GM18907 (cell line): ENCODE measurements at regions not wholly inside any gene's neighbourhood (a gene's known extent, or its start where the extent isn't known, plus 50 kb on each side); places are given as distances from the start of the nearest gene placed in this dataset.

Experiments
- ATAC-seq: cut with Tn5 transposase; IDR thresholded peaks from one replicate; pipeline ENCODE4 v1.9.1; 2021; ENCODE audit warnings: mild to moderate bottlenecking, moderate library complexity; ENCODE audit not compliant: unreplicated experiment

DNA sequence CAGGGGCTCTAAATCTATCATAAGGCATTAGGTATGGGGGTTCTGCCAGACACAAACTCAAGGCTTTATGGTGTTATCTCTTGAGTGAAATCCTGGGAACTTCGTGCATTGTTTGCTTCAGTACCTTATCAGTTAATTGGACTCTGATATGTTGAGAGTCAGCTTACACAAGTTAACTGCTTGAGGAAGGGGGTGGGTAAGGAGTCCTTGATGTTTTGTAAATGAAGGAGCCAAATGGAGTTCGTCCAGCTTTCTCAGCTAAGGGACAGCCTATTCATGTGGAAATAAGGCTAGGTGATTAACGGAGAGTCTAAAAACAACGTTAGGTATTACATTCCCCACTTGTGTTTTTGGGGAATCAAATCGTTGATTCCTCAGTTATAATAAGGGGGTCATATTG lies 157.4 kb downstream of the TRIM27 start:
- no peak for ATAC-seq

DNA sequence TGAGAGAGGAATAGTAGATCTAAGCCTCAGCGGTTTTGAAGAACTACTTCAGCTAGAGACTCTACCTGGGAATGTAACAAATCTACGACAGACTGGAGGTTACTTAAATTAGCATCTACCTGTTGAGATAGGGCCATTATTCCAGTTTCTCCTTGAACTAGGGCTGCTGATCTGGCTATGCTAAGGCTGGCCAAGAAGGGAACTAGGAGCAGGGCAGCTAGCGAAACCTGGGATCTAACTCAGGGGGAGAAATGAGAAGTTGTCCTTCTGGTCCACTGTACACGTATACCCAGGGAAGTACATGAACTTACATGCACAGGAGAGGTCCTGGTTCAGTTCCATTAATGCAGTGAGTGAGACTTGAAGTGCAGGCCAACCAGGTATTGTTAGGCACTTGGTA lies 156.7 kb downstream of the TRIM27 start:
- no peak for ATAC-seq

DNA sequence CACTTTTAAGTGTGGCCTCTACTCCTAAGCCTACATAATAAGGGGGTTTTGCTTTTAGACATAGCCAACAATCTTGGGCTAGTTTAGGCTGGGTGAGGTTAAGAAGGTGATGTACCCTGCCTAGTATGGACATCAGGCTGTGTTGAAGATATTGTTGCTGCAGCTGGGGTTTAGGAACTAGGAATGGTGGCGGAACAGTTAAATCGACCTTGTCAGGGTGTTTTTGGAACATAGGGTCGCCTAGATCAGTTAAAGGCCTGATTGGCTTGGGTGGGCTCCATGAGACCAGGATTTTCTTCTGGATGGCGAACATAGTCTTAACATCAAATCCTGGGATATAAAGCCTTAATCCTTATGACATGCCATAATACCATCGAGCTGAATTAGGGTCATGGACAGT lies 156.1 kb downstream of the TRIM27 start:
- no peak for ATAC-seq

DNA sequence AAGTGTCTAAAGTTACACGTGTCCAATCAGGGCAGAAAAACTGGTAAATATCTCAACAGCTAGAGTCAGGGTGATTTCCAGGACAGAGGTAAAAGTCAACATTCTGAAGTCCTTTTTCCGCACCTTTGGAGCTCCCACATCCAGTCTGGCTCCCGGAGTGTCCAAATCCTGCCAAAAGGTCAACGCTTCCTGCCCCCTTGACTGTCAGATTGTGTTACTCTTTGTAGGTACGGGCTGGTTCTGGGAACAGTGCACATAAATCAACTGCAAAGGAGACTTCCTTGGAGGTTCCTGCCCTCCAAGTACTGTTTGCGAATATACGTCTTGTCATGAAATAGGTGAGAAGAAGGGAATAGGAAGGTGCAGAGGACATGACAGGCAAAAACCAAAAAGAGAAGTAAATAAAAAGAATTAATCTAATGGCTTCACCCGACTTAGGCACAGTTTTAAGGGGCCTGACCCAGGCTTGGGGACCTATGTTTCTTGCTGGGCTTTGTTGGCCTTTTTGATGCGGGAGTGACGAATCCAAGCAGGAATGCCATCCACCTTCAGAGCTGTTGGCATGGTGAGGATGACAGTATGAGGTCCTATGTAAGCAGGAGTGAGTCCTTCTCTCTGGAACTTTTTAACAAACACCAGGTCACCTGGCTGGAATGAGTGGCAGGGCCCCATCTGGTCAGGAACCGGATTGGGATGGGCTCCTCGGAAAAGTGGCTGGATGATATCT lies 155.4 kb downstream of the TRIM27 start:
- ATAC-seq = no peak

DNA sequence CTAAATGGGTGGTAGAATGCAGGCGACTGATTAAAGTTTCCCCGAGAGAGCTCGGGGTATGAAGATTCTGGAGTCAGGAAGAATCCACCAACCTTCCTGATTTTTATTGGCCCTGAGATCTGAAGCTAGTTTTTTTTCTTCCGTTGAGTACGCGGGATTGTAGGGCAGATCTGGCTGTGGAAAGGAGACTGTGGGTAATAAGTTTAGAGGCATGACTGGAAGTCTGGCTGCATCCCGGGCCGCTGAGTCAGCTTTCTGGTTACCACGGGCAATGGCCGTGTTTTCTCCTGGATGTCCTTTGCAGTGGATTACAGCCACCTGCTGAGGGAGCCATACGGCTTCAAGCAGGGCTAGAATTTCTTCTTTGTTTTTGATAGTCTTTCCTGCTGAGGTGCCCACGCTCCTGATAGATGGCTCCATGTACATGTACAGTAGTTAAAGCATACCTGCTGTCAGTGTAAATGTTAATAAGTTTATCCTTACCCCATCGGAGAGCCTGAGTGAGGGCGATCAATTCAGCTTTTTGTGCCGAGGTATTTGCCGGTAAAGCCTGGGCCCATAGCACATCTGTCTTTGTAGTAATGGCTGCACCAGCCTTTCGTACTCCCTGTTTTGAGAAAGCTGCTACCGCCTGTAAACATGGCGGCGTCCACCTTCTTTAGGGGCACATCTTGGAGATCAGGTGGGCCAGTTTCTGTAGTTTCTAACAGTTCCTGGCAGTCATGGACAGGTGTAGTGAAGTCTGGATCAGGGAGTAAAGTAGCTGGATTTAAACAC lies 154.0 kb downstream of the TRIM27 start:
- no peak for ATAC-seq

DNA sequence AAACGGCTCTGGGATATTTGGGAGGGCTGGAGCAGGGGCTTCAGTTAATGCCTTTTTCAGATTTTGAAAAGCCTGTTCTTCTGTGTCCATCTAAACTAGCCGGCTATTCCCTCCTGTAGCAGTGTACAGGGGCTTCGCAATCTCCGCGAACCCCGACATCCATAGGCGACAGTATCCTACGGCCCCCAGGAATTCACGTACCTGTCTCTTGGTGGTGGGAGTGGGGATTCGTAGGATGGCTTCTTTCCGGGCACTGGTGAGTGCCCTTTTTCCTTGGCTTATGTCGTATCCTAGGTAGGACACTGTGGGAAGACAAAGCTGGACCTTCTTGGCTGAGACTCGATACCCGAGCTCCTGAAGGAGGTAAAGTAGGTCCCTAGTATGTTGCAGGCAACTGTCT lies 153.1 kb downstream of the TRIM27 start:
- ATAC-seq = no peak

DNA sequence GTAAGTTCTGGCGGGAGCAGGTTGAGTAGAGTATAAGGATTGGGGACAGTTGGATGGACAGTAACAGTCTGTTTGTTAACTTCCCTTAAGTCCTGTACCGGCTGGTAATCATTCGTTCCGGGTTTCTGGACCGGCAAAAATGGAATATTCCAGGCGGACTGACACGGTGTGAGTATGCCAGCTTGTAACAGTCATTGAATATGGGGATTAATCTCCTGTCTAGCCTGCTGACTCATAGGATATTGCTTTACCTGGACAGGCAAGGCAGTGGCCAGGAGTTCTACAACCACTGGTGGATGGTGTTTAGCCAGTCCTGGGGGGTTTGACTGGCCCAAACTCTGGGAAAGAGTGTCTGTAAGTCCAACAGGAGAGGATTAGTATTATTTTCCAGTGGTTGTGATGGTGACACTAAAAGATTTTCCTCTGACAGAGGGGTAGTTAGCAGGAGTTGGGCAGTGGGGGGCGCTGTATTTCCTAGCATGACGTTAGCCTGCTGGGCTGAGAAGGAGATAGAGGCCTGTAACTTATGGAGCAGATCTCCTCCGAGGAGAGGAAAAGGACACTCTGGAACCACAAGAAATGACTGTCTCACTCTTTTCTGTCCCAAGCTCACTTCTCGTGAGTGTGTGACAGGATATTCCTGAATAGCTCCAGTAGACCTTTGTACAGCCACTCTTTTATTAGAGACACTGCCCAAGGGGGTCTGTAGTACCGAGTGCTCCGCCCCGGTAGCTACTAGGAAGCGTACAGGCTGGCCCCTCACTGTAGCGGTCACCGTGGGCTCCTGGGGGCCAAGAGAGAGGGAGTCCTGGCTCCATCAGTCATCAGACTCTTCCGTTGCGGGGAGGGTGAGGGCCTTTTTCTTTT lies 152.2 kb downstream of the TRIM27 start:
- ATAC-seq = no peak

DNA sequence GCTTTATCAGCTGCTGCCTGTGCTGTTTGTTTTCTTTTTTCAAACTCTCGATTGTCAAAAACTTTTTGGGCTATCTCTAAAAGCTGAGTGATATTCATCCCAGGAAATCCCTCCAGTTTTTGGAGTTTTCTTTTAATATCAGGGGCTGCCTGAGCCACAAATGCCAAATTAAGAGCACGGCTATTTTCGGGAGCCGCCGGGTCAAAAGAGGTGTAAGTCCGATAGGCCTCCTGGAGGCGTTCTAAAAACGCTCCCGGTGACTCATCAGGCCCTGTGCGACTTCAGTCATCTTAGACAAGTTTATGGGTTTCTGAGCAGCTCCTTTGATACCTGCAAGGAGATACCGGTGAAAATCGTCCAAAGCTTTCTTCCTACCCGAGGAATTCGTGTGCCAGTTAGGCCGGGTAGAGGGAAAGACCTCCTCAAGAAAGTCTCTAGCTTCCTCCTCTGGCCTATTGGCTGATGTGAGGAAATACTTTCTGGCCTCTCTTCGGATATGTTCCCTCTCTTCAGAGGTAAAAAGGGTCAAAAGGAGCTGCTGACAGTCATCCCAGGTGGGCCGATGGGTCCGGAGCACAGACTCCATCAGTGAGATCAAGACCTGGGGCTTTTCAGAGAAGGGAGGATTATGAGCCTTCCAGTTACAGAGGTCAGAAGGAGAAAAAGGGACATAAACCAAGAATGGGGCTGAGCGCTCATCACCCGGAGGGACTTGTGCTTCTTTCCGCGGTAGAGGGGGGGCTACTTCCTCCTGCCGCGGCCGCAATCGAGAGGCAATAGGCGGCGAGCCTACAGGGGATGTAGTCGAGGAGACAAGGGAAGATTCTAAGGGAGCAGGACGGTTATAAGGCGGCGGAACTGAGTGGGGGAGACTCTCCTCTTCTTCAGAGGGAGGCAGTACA lies 151.1 kb downstream of the TRIM27 start:
- ATAC-seq = no peak

DNA sequence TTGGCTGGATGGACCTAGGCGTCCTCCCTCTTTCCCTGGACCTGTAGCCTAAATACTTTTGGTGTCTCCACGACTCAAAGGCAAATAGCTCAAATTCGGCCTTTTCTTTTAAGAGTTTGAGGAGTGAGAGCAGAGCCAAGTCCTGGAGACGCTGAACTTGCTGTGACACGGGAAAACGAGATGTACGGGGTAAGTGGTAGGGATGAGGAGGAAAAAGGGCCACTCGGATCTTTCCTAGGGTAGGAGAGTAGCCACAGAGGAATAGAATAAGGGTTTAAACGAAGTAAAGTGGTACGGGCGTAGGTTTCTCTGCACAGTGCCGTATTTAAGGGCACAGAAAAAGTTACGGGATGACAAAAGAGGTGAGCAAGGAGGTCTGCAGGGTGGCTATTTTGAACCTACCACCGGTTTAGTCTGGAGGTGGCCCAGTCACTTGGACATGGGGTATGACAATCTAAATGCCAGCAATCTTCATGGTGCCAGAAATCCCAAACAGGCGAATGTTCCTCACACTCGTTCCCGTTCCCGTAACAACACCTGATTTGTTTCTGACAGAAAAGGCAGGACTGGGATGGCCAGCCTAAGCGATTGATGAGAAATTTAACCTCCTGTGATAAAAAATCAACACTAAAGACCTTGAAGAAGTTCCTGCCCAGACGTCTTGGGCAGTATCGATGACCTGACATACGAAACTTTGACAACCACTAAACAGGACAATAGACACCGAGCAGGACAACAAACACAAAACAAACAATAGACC lies 149.3 kb downstream of the TRIM27 start:
- ATAC-seq = no peak

DNA sequence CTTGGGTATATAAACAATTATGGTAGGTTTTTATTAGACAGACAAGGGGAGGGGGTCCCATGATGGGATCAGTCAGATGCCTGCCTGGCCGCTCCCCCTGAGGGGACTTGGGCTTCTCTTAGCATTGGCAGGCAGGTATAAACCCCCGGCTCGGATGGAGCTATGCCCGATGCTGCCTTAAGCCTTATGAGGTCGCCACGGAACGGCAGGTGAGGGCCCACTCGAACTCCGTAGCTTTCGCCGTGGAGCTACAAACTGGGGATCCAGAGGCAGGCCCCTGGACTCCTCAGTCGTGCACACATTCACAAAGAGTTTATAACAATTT lies 148.8 kb downstream of the TRIM27 start:
- no peak for ATAC-seq

DNA sequence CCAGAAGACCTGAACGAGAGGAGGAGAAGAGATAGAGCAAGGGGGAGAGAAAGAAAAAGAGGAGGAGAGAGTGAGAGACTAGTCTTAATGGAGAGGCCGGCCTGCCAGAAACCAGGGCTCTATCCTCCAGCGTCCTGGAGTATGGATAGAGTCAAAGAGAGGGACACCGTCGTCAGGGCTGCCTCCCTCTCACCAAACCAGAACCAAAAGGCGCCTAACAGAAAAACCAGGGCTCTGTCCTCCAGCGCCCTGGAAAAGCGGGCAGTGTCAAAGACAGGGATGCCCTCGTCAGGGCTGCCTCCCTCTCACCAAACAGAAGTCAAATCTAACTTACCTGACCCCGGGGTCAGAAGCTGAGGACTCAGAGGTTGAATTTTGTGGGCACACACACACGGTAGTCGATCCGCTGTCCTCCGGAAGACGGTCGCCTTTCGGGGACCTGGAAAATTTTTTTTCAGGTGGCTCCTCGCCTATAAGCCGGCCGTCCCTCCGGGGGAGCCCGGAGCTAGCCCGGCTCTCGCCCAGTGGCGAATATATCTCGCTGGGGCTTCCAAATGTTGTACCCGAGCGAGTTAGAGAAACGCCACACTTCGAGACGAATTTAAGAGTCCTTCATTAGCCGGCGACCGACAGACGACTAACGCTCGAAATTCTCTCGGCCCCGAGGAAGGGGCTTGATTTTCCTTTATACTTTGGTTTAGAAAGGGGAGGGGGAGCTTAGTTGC lies 148.2 kb downstream of the TRIM27 start:
- no peak for ATAC-seq

DNA sequence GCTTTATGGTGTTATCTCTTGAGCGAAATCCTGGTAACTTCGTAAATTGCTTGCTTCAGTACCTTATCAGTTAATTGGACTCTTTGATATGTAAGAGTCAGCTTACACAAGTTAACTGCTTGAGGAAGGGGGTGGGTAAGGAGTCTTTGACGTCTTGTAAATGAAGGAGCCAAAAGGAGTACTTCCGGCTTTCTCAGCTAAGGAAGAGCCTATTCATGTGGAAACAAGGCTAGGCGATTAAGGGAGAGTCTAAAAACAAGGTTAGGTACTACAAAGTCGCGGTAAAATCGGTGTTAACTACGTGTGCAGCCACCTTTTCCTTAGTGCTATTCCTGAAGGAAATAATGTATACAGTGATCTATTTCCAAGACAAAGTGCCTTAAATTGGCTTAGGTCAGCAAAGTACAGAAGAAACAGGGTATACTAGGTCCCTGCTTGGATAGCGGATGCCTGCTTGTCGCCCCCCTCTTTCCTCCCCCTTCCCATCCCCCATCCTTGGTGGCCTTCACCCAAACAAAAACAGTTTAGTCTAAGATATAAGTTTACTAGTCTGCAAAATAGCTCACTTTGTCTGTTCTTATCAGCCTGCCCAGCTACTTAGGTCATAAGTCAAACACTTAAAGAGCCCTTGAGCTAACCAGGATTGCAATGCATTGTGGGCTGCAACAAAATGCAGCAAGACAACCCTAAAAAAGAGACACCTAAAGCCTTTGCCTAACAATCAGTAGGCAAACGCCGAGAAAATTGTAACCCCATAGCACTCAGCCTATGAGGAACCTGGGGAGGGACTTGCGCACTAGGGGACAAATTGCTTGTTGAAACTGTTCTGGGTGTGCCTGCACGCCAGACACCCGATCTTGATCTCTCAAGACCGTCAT lies 147.3 kb downstream of the TRIM27 start:
- no peak for ATAC-seq

DNA sequence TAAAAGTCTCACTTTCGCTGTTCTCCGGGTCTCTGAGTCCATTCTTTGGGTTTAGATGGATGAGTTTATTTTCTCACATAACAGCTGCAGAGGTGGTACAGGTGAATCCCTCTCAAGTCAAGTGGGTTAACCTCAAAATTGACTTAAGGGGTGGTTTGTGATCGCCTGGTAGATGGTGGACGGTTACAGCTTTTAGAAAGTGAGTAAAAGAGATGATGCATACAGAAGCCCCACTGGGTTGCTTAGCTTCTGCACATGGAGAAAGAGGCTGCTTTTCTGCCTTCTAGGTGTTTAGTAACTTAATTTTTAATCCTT lies 146.7 kb downstream of the TRIM27 start:
- no peak for ATAC-seq

DNA sequence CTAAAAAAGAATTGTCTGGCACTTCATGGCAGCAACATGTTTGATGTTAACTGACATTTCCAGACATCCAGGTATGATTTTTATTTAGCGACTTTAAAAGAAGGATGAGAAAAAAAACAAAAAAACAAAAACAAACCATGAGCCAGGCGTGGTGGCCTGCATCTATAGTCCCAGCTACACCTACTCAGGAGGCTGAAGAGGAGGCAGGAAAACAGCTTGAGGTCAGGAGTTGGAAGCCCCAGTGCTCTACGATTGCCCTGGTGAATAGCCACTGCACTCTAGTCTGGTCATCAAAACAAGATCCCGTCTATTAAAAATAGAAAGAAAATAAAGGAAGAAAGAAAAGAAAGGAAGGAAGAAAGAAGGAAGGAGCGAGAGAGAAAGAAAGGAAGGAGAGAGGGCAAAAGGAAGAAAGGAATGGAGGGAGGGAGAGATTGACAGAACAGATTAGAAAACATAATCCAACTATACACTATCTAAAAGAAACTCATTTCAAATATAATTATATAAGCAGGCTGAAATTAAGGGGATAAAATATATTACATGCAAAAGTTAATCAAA lies 141.6 kb downstream of the TRIM27 start:
- ATAC-seq = no peak

DNA sequence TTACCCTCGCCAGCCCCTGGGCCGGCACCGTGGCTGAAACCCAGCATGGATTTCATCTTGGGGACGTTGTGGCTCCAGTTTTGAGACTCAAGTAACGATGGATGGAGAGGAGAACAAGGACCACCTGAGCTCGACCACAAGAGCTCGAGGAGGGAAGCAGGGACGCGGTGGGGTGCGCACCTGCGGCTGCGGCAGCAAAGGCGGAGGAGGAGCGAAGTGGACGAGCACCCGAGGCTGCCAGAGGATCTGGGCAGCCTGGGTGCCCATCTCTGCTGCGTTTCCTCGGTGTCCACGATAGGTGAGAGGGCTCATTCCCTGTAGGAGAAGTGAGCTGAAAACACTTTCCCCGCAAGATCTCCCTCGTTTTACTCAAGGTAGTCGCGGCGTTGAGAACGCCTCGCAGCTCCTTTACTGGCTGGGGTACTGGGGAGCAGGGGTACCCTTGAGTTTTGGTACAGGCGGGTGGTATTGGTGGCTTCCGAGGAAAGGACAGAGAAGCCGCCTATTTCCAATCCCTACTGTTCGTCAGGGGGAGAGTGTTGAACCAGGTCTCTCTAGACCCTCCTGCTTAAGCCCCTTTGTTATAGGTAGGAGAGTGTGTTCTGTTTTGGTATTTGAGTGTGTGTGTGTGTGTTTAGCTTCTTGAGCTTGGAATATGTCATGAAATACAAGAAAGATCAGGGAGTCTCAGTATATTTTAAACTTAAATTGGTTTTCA lies 137.7 kb downstream of the TRIM27 start:
- ATAC-seq = no peak

DNA sequence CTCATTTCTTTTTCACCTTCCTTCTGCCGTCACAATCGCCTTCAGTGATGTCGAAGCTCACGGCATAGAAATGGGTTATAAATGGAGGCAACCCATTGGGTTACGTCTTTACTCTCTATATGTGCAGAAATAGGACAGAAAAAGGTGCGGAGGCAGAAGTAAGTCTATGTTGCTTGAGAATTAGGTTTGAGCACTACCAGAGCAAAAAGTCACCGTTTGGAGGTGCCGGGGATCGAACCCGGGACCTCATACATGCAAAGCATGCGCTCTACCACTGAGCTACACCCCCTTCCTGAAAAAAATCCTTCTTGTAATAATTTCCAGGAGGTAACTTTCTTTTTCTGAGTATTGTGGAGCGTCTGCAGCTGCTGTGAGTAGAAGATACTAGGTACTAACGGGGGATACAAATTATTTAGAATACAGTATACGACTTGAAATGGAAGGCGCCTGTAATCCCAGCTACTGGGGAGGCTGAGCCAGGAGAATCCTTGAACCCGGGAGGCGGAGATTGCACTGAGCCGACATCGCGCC lies 134.2 kb downstream of the TRIM27 start:
- no peak for ATAC-seq

DNA sequence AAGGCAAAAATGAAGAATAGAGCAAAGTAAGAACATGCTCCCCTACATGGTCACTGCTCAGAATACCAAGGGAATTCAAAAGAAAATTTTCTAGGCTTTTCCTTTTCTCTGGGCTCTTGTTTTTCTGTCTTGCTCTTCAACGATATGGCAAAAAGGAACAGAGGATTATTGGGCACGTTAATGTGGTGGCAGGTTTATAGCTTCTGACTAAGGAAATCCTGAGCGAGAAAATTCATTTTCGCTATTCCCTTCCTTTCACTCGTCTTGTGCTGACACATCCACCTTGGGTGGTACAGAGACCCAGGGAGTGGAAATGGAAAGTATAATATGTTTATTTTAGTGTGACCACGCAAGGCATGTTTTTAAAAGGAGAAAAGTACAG lies 132.8 kb downstream of the TRIM27 start:
- no peak for ATAC-seq
